ENCODE measurements at regions not wholly inside any gene's neighbourhood (a gene's known extent, or its start where the extent isn't known, plus 50 kb on each side); places are given as distances from the start of the nearest gene placed in this dataset.

DNA sequence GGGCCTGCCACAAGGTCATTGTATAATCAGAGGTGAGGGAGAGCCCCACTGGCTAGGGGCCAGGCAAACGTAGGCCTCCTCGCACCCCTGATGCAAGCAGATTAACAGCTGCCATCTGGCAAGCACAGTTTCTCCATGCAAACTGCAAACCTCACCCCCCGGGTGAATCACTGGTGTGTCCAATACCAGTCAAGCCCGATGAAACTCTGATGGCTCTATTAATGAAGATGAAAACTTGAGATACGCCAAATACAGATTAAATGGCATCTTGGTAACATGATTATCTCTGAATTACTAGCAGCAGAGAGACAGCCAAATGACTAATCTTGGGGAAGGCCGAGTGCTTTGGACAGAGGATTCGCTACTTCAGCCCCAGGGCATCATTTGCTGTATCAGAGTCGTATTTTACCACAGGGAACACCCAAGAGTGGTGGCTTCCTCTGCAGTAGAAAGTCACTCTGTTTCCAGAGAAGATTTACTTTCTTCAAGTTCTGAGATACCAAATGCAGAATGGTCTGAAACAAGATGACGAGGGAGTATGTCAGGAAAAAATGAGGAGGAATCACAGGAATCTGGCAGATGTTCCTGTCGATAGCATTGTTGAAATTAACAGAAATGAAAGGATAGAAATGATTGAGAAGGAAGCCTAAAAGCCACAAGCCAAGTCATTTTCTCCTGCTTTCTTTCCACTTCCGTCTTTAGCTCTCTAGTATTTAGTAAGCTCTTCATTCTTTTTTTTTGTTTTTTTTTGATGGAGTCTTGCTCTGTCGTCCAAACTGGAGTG is 96.2 kb upstream of the NR2F2 start:
- no peak for DNase-seq

DNA sequence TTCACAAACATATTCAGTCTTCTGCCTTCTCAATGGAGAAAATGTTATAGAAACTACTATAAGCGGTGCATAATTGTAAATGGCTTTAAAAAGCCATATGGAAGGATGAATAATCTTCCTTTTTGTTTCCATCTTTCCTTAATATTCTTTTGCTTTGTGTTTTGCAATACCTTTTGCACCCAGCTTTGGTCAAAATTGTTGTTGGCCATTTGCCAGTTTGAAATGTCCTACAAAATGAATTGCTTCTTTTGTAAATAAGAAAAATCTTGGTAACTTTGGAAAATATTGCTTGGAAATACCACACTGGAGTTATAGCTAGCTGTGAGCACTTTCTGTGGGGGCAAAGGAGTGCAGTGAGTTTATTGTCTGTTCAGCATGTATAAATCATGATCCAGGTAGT is 93.5 kb upstream of the NR2F2 start:
- no peak for DNase-seq

DNA sequence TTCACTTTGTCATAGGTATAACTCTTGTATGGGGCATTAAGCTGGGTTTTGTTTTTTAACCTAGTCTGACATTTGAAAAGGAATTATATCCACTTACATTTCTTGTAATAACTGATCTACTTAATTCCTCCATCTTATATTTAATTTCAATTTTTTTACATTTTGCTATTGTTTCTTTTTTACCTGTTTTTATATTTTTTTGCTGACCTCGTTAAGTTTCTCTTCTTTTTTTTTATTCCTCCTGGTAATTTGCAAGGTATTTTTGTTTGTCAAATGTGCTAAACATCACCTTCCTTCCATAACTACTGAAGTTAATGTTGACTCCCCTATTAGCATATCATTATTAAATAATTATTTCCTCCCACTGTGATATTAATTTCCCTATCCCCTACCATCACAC is 87.7 kb upstream of the NR2F2 start:
- DNase-seq, result no peak

DNA sequence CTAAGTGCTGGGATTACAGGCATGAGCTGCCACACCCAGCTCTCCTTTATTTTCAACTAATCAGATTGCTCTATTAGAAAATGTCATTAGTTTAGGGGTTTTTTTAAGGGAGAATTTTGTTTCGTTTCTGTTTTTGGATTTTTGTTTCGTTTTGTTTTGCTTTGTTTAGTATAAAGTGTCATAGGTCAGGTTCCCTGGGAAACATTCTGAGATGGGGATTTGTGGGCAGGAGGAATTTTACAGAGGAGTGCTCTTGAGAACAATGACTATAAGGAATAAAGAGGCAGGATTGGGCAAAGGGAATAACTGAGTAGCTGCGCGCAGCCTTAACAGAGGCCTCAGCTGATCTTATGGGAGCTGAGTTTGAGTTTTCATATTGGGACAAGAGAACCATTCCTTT is 86.8 kb upstream of the NR2F2 start:
- DNase-seq, result no peak

DNA sequence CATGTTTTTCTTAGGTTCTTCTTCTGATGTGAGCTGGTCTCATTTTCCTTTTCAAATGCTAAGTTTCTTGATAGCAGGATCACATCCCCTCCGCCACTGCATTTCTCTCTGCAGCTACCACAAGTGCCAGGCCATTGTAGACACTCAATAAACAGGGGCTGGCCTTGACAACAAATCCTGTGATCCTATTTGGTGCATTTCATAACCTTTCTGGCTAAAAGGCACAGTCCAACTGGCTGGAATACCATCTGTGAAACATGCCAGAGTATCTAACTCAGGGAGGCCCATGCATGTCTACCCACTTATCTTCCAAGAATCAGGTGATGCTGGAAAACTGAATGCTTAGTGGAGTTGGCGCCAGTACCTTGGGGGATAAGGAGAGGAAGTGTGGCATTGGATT is 85.2 kb upstream of the NR2F2 start:
- DNase-seq, result no peak

- DNase-seq, result no peak
Measured at GRCh38 chr15:96246057-96246456, 84.4 kb upstream of the NR2F2 start.

DNA sequence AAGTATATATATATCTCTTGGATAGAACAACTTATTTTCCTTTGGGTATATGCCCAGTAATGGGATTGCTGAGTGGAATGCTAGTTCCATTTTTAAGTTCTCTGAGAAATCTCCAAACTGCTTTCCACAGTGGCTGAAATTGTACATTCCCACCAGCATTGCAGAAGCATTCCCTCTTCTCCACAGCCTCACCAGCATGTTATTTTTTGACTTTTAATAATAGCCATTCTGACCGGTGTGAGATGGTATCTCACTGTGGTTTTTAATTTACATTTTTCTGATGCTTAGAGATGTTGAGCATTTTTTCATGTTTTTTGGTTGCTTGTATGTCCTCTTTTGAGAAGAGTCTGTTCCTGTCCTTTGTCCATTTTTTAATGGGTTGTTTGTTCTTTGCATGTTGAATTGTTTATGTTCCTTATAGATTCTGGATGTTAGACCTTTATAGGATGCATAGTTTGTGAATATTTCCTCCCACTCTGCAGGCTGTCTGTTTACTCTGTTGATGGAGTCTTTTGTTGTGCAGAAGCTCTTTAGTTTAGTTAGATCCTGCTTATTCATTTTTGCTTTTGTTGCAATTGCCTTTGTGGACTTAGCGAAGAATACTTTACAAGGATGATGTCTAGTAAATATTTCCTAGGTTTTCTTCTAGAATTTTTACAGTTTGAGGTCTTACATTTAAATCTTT is 82.7 kb upstream of the NR2F2 start:
- DNase-seq, result no peak

GRCh38 chr15:96252148-96252547 is 78.4 kb upstream of the NR2F2 start:
- DNase-seq, result no peak

DNA sequence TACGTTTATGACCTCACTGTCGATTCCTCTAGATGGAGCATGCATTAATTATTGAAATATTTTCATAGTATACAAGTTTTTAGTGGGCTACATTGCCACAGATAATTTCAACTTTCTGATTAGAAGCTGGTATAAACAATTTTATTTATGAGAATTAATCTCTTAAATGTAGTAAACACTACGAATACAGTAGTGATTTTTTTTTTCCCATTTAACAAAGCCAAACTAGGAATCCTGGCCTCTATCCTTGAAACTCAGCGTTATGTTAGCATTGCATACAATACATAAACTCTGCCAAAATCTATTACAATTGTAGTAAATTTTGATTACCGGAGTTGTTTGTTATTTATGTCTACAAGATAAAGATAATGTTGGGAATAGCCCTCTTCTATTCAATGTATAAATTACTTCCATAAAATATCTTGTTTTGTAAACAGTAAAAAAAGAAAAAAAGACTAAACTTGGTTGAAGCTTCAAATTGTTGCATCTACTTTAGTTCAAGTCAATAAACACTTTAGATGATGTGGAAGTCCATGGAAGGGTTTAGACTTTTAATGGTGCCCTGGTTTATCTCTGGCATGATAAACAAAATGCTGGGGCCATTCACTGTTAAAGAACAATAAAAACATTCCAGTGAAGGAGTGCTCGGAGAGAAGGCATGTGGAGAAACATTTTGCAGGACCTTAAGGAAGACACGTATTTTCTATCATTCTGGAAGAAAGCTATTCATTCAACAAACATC is 77.3 kb upstream of the NR2F2 start:
- DNase-seq, result no peak

- no peak for DNase-seq
Measured at GRCh38 chr15:96254173-96254572, 76.3 kb upstream of the NR2F2 start.

- DNase-seq, result no peak
Measured at GRCh38 chr15:96255599-96255998, 74.9 kb upstream of the NR2F2 start.

DNA sequence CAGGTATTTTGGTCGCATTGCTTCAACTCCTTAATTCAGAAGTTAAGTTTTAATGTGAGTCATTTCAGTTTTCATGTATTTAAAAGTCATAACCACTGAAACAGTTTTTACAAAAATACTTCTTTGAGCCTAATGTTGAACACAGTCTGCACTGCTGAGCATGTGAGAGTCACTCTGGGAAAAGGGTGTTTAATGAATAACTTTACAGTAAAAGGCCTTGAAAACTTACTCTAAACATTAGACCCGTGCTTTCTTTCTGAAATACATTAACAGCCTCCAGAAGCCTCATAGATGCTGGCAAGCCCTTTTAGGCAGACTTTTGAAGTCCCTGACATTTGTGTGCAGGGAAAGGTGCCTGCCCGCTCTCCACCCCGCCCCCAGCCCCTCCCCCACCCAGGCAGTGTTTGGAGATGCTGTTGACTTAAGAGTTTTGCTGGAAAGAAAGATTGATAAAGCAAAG is 68.9 kb upstream of the NR2F2 start:
- no peak for DNase-seq

DNA sequence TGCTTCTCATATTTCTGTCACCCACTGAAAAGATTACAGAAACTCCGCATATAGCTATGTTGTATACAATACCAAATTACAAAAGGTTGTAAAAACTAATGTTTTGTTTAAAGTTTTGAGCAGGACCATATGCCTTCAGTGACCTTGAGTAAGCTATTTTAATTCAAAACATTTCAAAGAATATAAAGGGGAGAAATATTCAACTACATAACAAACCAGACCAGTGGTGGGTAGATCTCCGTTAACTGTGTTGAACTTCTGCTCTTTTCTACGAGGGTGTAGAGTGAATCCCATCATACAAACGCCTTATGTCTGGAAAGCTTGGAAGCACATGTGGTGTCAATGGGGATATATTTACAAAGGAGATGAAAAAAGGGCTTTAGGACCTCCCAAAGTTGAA is 68.4 kb upstream of the NR2F2 start:
- DNase-seq, result no peak

GRCh38 chr15:96262549-96263489 is 67.7 kb upstream of the NR2F2 start:
- no peak for DNase-seq

DNA sequence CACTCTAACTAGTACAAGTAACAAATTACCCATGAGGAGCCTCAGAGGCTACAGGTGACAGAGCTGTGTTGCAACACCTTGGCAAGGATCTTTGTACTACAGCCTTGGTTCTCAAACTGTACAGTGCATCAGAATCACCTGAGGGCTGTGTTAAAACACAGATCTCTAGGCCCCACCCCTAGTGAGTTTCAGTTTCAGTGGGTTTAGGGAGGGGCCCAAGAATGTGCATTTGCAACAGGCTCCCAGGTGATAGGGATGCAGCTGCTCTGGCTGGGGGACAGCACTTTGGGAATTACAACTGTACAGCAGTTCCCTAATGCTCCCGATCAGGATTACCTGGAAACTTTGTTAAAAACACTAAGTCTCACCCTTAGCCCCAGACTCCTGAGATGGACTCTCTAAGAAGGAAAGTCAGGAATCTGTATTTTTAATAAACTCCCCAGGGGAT is 66.1 kb upstream of the NR2F2 start:
- no peak for DNase-seq

- no peak for DNase-seq
Measured at GRCh38 chr15:96264801-96265515, 65.5 kb upstream of the NR2F2 start.

DNA sequence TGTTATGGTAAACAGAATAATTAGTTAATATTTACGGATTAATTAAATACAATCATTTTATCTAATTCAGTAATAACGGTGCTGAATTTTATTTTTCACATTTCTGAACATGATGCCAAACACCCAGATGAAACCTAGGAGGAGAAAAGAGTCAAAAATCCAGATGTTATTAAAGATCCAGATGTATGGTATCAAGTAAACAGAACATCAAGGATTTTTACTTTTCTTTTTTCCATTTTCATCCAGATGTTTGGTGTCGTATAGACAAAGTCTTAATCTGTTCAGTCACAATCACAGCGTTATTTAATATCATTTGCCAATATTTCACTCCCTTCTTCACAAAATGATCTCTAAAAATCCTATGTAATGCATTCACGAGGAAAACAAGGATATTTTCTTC is 64.0 kb upstream of the NR2F2 start:
- DNase-seq, result no peak

DNA sequence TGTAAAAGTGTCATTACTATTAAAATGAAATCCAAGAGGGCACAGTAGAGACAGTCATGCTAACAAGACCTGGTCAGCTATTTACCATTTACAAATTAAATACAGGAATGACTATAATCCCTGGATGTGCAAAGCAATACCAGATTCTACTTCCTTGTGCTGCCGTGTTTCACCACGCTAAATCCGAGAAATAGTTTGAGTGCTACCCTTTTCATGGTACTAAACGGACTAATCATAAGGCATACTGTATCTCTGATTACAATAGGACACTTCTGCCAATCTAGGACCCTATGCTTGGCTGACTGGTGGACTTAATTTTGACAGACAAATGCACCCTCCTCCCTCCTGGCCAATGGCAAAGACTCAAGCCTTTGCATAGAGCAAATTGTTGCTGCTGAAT is 63.0 kb upstream of the NR2F2 start:
- no peak for DNase-seq

- DNase-seq, result no peak
Measured at GRCh38 chr15:96268442-96269204, 61.9 kb upstream of the NR2F2 start.

- DNase-seq, result no peak
Measured at GRCh38 chr15:96270581-96271172, 59.8 kb upstream of the NR2F2 start.

All from tongue (tissue), 1 donor.